GM12872 (cell line): ENCODE measurements at regions not wholly inside any gene's neighbourhood (a gene's known extent, or its start where the extent isn't known, plus 50 kb on each side); places are given as distances from the start of the nearest gene placed in this dataset.

Experiments
- TF ChIP-seq, protein P1 (sequence below): IDR thresholded peaks from 3 replicates; pipeline ENCODE4 v1.5.1; 2011; ENCODE audit warnings: low read depth, mild to moderate bottlenecking, low read length, moderate library complexity; ENCODE audit not compliant: insufficient read depth

DNA sequence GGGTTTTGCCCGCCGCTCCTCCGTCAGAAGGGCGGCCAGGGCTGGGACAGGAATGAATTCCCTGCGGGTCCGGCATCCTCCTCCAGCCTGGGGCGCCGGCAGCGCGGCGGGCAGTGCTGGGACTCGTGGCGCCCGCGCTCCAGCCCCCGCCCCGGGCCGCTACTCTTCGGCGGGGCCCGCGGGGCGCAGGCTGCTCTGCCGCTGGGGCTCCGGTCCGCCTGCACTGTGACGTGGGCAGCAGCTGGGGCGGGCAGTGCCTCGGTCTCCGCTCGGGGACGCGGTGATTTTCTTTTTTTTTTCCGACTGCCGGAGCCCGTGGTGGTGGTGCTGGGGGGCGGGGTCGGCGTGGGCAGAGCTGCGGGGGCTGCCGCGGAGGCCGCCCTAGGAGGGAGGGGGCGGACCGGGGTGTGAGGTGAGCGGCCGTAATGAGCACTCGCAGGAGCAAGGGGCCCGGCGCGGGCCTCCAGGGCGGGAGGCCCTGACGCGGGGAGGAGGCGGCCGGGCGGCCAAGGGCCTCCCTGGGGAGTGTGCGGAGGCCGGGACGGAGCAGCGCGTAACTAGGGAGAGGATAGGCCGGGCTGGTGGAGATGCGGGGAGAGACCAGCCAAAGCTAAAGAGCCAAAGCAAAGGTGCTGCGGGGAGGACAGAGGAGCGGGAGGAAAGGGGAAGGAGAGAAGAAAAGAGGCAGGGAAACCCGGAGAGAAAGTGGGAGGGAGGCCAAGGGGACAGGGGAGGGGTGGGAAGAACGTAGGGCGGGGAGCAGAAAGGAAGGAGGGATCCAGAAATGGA is 73.3 kb upstream of the ZBED5 start:
- TF ChIP-seq, protein P1, sequence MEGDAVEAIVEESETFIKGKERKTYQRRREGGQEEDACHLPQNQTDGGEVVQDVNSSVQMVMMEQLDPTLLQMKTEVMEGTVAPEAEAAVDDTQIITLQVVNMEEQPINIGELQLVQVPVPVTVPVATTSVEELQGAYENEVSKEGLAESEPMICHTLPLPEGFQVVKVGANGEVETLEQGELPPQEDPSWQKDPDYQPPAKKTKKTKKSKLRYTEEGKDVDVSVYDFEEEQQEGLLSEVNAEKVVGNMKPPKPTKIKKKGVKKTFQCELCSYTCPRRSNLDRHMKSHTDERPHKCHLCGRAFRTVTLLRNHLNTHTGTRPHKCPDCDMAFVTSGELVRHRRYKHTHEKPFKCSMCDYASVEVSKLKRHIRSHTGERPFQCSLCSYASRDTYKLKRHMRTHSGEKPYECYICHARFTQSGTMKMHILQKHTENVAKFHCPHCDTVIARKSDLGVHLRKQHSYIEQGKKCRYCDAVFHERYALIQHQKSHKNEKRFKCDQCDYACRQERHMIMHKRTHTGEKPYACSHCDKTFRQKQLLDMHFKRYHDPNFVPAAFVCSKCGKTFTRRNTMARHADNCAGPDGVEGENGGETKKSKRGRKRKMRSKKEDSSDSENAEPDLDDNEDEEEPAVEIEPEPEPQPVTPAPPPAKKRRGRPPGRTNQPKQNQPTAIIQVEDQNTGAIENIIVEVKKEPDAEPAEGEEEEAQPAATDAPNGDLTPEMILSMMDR = no peak

DNA sequence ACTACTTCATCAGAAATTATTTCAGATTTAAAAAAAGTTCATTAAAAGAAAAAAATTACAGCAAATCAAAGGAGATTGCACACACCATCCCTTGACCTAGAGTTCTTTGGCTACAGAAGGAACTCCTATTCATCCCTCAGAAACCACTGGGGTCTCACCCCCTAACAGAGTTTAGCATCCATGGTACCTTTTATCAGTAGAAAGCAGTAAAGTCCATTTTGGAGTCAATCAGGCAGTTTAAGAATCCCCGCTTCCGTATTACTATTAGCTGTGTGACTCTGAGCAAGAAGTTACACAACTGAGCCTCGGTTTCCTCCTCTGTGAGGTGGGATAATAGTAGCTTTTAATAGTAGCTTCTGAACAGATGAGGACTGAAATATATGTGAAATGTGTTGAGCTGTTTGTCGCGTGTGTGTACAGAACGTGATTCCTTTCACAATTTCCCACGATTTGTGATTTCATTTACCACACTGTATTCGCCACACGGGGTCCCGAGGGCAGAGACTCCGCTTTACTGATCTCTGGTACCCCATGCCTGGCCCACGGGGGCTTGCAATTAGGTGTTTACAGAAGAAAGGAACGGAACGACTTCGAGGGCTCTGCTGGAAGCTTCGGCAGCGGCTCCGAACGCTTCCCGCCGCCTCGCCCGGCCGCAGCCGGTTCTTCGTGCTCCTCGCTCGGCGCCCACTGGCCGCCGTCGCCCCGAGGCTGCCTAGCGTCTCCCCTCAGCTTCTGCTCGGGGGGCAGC is 72.5 kb upstream of the ZBED5 start:
- TF ChIP-seq, protein P1 = no peak

DNA sequence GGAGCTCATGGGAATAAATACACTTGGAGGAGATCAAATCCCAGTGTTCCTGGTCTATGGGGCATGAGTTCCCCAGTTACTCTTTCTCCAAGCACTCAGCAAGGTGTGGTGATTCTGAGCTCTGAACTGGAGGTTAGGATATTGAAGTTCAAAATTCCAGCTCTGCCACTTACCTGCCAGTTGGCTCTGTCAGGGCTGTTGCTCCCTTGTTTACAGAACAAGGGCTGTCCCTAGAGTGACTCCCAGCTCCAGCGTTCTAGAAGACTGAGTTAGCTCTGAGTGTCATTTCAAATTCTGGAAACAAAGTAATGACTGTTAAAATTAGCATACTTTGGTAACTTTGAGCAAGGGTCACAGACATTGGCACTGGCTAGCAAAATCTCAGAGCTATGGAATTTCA is 69.7 kb upstream of the ZBED5 start:
- TF ChIP-seq, protein P1 = no peak

DNA sequence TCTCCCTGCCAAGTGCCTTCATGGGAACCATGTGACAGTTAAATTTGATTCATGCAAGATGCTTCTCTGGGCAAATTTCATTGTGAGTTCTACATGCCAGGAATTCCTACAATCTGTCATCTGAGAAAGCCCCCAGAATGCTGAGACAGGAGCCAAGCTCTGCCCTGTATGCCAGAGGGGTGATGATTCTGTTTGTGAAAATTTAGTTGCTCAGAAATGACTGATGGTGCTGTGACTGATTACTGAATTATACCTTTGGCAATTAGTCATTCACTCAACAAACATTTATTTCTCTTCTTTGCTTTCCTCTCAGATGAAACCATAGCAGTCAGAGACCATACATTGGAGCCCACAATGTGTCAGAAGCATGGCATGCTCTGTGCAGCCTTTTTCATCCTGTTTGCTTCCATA is 69.0 kb upstream of the ZBED5 start:
- TF ChIP-seq, protein P1 = no peak

DNA sequence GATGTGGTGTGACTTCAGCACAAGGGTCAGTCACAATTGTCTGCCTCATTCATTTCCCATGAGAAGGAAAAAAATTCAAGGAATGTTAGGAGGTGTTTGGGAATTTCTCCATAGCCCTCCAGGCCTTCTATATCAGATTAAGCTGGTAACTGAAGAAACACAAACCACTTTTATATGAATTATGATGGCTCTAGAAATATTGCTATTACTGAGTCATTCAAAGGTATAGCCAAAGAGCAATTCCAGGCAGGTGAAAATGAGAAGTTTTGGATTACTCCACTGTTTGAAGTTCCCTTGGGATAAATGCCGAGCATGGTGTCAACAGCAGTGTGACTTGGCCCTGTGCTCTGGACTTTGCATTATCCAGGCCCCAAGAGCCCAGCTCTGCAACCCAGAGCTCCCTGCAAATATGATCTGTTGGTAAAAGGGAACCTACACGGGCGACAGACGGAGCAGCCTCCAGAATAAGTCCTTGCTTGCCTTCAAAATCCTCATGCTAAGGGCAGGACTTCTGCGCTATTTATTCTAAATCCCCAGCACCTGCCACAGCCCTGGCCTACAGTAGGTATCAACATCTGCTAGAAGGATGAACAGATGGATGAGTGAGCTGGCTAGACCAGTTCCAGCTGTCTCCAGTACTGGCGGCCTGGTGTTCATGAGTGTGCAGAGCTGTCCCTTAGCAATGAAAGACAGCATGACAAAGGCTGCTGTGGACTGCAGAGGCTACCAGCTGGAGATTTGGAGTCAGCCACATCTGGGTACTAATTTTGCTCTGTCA is 67.5 kb upstream of the ZBED5 start:
- TF ChIP-seq, protein P1 = no peak

DNA sequence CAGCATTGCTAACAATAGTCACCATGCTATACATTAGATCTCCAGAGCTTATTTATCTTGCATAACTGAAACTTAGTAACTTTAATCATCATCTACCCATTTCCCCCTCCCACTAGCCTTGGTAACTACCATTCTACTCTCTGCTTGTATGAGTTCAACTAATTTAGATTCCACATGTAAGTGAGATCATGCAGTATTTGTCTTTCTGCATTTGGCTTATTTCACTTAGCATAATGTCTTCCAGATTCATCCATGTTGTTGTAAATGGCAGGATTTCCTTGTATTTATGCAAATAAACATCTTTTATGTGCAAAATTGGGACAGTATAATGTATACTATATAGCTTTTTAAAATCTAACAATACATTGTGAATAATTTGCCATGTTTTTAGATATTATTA is 66.0 kb upstream of the ZBED5 start:
- TF ChIP-seq, protein P1 = no peak

DNA sequence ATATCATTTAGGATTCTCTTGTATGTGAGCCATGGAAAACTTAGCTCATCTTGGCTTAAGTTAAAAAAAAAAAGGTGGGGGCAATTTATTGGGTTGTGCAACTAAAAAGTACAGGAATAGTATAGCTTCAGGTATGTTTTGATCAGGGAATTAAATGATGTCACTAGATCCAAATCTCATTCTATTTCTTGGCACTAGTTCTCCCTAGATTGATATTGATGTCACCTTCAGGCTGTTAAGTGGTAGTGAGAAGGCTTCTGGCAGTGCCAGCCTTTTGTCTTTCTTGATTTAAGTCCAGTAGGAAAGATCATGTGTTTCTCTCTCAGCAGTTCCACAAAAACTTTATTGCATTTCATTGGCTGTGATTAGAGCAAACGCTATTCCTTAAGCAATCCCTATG is 65.0 kb upstream of the ZBED5 start:
- TF ChIP-seq, protein P1 = no peak
